Medulla oblongata (tissue), 1 donor: ENCODE measurements at regions not wholly inside any gene's neighbourhood (a gene's known extent, or its start where the extent isn't known, plus 50 kb on each side); places are given as distances from the start of the nearest gene placed in this dataset.
"Not testable (repeated sequence)": the region's sequence is repeated elsewhere in the genome, so short reads cannot be mapped to it uniquely, and the experiment has no call there.

Source experiments
- DNase-seq: peaks from one replicate; pipeline ENCODE4 v3.0.0-alpha.2; 2015; ENCODE audit errors: extremely low spot score

DNA sequence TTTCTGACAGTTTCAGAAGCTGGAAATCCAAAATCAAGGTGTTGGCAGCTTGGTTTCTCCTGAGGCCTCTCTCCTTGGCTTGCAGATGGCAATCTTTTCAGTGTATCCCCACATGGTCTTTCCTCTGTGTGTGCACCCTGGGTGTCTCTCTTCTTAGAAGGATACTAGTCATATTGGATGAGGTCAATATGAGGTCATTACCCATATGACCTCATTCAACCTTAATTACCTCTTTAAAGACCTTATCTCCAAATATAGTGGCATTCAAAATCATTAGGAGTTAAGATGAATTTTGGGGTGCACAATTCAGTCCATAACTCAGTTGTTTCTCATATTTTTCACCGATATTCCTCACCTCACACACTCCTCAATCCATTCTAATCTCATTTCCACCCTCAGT lies 92.4 kb upstream of the TGM3 start:
- no peak for DNase-seq

- DNase-seq = no peak
Observed at GRCh38 chr20:2204021-2204420, 91.8 kb upstream of the TGM3 start.

DNA sequence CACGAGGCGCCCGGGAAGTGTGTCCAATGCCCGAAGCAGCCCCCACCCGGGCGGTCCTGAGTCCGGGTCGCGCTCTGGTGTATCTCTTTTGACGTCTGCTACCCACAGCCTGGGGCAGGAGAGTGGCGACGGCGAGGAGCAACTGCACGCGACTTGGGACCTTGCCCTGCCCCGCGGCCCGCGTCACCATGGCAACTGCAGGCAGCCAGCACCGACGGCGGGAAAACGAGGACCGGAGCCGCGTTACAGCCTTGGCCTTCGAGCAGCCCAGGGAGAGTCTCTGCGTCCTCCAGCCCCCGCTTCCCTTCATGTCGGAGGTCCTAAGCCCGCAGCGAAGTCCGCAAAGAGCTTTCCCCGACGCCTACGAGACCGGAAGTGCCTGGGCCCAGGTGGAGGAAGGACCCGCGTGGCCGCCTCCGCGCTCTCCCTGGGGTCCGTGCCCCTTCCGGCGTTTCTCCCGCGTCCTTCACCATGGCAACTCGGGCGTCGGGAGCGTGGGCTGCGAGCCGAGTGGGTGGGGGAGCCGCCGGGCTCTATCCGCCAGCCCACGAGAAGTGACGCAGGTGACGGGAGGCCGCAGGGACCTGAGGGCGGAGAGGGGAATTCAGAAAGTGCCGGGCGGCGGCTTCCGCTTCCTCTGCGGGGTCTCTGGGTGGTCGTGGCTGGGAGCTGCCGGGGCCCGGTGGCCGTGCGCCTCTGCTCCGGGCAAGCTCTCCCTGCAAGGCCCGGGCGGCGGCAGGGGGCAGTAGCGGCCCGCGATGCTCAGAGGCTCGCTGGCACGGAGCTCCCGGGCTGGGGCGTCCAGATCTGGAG lies 88.6 kb upstream of the TGM3 start:
- DNase-seq = peak; percentile 63

DNA sequence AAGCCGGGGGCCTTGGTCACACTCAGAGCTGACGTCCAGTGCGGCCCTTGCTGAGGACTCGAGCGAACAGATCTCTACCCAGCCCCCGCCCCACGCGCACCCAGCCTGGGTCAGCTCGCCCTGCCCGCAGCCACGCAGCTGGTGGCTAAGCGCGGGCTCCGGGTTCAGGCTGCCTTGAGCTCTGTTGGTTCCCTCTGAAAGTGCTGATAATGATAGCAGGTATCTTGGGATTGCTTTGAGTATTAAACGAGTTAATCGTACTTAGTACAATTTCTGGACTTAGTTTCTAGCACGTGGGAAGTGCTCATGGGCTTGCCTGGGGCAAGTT lies 88.1 kb upstream of the TGM3 start:
- DNase-seq = no peak

DNA sequence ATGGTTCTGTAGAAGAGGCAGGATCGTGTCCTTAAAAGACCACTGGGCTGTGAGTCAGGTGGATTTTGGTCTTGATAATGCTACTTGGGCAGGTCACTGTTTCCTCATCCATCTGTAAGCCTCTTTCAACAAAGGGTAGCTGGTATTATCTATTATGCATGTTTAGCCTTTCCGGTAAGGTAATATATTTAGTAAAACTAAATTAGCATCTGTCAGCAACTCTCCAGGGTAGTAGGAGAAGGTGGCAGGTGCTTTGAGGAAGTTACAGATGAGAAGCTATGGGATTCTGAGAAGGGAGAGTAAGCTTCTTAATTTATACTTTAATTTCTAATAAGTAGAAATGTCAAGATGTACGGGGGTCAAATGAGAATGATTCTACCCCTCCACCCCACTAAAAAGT lies 86.9 kb upstream of the TGM3 start:
- no peak for DNase-seq

DNA sequence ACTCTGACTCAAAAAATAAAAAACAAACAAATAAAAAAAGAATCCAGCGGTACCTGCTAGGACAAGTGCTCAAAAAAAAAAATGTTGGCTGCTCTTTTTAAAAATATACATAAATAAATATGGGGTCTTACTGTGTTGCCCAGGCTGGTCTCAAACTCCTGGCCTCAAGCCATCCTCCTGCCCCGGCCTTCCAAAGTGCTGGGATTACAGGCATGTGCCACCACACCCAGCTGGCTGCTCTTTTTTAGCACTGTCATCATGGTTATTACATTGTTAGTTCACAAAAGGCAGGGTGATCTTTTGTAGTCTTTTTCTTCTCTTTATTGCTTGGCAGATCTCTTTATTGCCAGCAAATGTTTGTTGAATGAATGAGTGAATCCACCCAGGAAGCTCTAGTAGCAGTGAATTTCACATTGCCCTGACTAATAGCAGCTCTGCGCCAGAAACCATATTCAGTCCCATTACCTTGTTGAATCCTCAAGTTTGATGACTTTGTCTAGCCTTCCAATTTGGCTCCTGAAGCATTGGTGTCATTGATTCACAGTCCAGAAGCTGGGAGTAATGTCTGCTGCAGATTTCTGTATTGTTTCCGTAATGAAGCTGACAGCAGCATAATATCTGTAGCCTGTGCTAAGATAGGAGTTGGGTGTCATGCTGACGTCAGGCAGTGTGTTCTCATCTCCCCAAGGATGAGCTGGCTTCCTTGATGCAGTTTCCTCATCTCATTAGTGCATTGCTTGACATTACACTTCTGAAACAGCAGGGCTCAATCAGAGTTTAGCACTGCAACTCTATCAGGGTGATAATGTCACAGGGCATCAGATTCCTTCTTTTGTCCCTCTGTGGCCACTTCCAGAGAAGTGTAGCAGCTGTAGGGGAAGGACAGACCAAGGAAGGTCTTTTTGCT lies 84.9 kb upstream of the TGM3 start:
- DNase-seq = no peak

GRCh38 chr20:2212456-2213015 lies 83.3 kb upstream of the TGM3 start:
- DNase-seq = no peak

GRCh38 chr20:2213401-2213800 lies 82.4 kb upstream of the TGM3 start:
- DNase-seq = peak; percentile 63

DNA sequence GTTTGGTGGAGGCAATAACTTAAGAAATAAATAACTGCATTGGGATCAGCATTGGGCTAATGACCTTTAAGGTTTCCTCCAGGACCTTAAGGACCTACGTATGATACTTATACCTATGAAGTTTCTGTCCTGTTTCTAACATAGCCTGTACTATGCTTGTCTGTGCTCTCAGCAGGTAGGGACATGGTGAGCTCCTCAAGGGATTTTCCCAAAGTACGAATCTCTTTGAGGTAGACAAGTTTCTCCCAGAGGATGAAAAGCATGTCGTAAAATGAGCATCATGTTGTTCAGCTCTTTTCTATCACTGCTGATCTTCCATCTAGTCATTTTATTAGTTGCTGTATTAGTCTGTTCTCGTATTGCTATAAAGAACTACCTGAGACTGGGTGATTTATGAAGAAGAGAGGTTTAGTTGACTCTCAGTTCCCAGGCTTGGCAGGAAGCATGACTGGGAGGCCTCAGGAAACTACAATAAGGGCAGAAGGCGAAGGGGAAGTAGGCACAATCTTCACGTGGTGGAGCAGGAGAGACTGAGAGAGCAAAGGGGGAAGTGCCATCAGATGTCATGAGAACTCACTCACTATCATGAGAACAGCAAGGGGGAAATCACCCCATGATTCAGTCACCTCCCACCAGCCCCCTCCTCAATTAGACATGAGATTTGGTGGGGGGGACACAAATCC lies 77.8 kb upstream of the TGM3 start:
- peak; percentile 72 for DNase-seq

- no peak for DNase-seq
Observed at GRCh38 chr20:2219481-2220006, 76.3 kb upstream of the TGM3 start.

DNA sequence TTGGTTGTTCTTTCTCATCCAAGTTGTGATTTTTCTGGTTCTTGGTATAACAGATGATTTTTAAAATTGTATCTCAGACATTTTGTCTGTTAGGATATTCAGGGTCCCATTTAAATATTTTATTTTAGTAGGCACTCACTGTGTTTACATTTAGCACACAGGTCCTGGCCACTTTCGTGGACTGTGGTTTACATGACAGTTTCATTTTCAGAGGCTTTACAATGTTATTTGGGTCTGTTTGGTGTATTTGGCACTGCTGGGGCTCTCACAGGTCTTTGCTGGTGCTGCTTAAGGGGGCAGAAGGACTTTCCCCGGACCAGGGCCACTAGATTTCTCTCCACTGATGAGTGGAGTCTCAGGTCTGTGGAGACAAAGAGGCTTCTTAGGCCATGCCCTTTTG lies 75.5 kb upstream of the TGM3 start:
- DNase-seq = no peak

DNA sequence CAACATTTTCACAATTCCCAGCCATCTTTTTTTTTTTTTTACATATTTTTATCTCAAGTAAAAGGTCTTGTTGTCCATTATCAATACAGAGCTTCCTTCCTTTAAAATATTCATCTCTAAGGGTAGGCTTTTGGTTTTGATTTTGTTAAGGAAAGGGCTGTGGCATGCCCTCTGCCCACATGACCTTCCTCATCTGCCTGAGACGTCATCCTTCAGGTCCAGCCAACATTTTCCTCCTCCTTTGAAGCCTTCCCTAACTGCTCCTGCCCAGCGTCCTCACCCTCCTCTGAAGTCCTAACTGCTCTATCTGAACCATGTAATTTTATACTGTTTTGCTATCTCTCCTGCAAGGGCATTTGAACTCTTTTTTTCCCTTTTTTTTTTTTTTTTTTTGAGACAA lies 73.9 kb upstream of the TGM3 start:
- no peak for DNase-seq

DNA sequence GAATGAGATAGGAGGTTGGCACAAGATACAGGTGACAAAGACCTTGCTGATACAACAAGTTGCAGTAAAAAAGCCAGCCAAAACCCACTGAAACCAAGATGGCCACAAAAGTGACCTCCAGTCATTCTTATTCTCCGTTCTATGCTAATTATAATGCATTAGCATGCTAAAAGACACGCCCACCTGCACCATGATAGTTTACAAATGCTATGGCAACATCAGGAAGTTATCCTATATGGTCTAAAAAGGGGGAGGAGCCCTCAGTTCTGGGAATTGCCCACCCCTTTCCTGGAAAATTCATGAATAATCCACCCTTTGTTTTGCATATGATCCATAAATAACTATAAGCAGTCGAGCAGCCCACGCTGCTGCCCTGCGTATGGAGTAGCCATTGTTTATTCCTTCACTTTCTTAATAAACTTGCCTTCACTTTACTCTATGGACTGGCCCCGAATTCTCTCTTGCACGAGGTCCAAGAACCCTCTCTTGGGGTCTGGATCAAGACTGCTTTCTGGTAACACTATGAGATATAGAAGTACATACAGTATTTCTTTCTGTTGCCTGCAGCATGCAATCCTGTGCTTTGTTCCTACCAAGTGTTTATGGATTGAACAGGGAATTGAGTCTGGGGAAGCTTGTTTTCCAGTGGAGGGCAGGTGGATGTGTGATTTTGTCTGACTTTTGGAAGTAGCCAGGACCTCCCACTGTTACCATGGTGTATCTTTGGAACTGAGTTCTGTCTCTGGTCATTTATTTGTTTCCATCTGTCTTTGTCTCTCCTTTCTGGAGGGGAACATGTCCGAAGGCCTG lies 72.0 kb upstream of the TGM3 start:
- no peak for DNase-seq

DNA sequence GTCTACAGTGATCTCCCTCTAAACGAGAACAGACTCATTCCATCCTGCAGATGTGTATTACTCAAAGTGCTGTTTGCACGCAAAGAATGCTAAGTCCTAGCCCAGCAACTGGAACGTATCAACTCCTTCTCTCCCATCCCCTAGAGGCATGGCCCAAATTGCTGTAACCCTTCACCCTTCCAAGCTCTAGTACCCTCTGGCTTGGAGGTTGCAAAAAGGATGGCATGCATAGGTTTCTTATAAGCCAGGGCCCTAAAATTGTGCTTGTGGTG lies 71.5 kb upstream of the TGM3 start:
- DNase-seq = no peak

GRCh38 chr20:2227285-2227684 lies 68.5 kb upstream of the TGM3 start:
- DNase-seq = not testable (repeated sequence)

- DNase-seq = no peak
Observed at GRCh38 chr20:2227861-2228260, 67.9 kb upstream of the TGM3 start.

- no peak for DNase-seq
Observed at GRCh38 chr20:2228926-2229325, 66.9 kb upstream of the TGM3 start.

DNA sequence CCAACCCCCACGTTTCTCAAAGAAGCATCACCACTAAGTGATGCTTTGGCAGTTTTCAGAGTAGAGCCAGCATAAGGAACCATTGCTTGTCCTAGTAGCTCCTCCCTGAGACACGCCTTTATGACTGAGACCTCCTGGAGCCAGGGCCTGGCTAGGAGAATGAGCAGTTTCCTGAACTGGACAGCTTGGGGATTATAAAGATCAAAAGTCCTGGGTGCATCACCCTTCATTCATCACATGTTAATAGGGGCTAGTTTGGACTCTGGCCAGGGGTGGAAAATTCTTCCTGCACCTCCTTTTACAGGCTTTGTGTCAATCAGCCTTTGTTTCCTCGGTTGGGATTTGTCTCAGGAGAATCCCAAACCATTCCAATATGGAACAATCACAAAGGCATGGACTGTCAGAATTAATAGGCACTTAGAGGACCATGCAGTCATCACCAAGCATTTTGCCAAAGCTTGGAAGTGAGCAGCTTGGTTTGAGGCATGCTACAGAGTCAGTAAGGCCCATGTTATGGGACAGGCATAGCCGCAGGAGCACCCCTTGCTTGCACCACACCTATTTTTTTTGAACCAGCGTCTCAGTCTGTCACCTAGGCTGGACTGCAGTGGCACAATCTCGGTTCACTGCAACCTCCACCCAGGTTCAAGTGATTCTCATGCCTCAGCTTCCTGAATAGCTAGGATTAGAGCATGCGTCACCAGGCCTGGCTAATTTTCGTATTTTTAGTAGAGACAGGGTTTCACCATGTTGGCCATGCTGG lies 64.9 kb upstream of the TGM3 start:
- no peak for DNase-seq

DNA sequence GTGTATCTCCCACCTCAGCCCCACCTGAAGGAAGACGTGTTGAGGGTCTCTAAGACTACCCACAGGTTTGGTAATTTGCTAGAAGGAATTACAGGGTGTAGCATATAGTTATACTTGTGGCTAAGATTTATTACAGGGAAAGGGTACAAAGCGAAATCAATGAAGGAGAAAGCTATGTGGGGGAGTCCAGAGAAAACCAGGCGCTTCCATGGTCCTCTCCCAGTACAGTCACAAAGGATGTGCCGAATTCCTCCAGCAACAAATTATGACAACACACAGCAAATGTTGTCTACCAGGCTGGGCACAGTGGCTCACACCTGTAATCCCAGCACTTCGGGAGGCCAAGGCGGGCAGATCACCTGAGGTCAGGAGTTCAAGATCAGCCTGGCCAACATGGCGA lies 64.1 kb upstream of the TGM3 start:
- DNase-seq = no peak

GRCh38 chr20:2234598-2235191 lies 61.1 kb upstream of the TGM3 start:
- DNase-seq = no peak
